GM13976 (cell line): ENCODE measurements at regions not wholly inside any gene's neighbourhood (a gene's known extent, or its start where the extent isn't known, plus 50 kb on each side); places are given as distances from the start of the nearest gene placed in this dataset.

Experiments
- DNase-seq: peaks from one replicate; pipeline ENCODE4 v3.0.0; 2012; ENCODE audit warnings: low spot score
- in situ Hi-C: fragments of 300-500 bp; cut with MboI; formaldehyde crosslinking; loops from one replicate; pipeline ENCODE4 v1.12.0; 2022; ENCODE audit warnings: low sequenced_read_pairs, mixed read lengths, inconsistent platforms; ENCODE audit not compliant: unreplicated experiment
- TF ChIP-seq, protein P1 (sequence below): IDR thresholded peaks from 2 replicates; pipeline ENCODE4 v1.5.1; 2012; ENCODE audit warnings: borderline replicate concordance, mild to moderate bottlenecking; ENCODE audit not compliant: insufficient read depth; ENCODE audit errors: extremely low read depth, missing control alignments, control extremely low read depth

GRCh38 chrX:68999931-69000330, 165.3 kb downstream of the PJA1 start:
- in situ Hi-C loops: no loop called here
- TF ChIP-seq, protein P1, sequence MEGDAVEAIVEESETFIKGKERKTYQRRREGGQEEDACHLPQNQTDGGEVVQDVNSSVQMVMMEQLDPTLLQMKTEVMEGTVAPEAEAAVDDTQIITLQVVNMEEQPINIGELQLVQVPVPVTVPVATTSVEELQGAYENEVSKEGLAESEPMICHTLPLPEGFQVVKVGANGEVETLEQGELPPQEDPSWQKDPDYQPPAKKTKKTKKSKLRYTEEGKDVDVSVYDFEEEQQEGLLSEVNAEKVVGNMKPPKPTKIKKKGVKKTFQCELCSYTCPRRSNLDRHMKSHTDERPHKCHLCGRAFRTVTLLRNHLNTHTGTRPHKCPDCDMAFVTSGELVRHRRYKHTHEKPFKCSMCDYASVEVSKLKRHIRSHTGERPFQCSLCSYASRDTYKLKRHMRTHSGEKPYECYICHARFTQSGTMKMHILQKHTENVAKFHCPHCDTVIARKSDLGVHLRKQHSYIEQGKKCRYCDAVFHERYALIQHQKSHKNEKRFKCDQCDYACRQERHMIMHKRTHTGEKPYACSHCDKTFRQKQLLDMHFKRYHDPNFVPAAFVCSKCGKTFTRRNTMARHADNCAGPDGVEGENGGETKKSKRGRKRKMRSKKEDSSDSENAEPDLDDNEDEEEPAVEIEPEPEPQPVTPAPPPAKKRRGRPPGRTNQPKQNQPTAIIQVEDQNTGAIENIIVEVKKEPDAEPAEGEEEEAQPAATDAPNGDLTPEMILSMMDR: no peak
- DNase-seq: no peak

DNA sequence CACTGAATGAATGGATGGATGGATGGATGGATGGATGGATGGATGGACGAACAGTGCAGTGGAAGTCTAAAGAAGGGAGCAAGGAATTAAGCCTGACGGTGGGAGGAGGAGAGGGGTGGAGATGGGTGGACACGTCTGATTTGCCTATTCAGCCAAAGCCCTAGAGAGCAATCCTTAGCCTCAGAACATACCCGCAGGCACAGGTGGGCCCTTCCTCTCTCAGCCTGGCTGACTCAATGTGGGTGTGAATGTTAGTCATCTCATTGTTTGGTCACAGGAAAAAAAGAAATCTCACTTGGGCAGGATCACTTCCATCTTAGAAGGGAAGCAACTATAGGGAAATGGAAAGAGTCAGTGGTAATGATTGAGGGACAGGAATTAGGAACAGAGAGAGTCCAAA, 165.9 kb downstream of the PJA1 start:
- no peak for DNase-seq
- in situ Hi-C loops: no loop called here
- TF ChIP-seq, protein P1: no peak

DNA sequence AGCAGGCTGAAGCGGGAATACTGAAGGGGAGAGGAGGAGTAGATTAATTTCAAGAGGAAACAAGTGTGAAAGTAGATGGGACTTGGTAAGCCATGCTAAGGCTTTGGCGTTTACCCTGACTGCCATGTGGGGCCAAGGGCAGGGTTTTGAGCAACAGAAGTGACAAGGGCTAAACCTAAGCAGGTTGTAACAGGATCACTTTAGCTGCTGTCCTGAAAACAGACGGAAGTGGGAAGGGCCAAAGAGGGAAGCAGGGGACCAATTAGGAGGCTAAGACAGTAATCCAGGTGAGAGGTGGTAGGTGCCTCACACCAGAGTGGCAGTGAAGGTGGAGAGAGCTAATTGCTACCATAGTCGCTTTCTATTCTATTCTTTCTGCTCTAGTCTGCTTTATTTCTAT, 166.5 kb downstream of the PJA1 start:
- TF ChIP-seq, protein P1: no peak
- in situ Hi-C loops: no loop called here
- DNase-seq: no peak

GRCh38 chrX:68997911-68998310, 167.3 kb downstream of the PJA1 start:
- DNase-seq: no peak
- TF ChIP-seq, protein P1: no peak
- in situ Hi-C loops: no loop called here

DNA sequence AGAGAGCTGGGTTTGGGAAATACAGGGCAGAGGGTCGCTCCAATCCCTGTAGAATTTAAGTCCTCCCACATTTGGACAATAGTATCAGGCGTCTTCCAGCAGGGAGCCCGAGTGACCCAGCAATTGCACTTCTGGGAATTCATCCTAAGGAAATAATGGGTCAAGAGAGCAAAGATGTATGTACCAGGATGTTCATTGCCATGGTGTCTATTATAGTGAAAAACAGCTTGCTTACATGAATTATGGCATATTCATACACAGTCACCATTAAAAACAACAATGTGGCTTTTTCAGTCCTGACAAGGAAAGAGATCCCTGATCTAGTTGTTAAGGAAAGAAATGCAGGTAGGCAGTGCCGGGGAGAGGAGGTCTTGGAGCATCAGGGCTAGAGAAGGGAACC, 167.7 kb downstream of the PJA1 start:
- TF ChIP-seq, protein P1: no peak
- no peak for DNase-seq
- in situ Hi-C loops: no loop called here

DNA sequence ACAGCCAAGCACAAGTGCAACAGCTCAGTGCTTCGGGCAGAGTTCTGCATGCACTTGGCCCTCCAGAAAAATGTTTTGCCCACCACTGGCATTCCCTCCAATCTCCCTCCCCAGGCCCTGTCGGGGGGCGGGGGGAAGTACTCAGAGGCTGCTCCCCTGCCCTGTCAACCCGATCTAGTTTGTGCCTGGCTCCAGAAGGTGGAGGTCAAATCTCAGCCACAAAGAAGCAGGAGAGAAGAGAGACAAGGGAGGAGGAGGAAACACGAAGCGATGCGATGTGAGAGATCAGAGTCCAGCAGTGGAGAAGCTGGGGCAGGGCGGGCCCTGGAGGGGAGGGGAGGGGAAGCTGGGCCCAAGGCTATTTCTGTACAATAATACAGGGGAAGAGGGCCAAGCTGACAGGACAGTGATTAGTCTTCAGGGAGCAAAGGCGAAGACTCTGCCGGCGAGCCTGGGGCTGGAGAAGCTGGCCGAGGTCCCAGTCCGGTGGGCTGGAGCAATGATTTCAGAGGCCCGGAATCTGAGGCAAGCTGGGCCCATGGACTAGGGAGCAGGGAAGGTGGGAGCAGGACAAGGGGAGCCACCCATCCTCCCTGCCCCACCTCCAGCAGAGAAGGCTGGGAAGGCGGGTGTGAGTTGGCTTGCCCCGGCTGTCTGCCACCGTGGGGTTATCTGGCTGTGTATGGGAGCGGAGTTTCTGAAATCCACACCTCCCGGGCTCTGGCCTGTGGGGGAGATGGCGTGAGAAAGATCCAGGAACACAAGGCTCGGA, 167.1 kb downstream of the EFNB1 start:
- in situ Hi-C loops: no loop called here
- TF ChIP-seq, protein P1: no peak
- DNase-seq: no peak
